Nephron (organoid): ENCODE measurements at regions not wholly inside any gene's neighbourhood (a gene's known extent, or its start where the extent isn't known, plus 50 kb on each side); places are given as distances from the start of the nearest gene placed in this dataset.

Experiments used
- H3K27ac Mint-ChIP-seq, 3 experiments: 2 replicates each; pipeline ENCODE4 v1.8.0; 2020; ENCODE audit warnings: mixed read lengths in 3 of 3, mild to moderate bottlenecking in 2 of 3, moderate library complexity in 1 of 3
- H3K27me3 Mint-ChIP-seq: 2 replicates; pipeline ENCODE4 v1.8.0; 2021; ENCODE audit warnings: low read depth, mild to moderate bottlenecking, moderate library complexity, mixed read lengths
- H3K36me3 Mint-ChIP-seq: 2 replicates; pipeline ENCODE4 v1.8.0; 2020; ENCODE audit warnings: low read depth, mixed read lengths
- H3K4me1 Mint-ChIP-seq: 2 replicates; pipeline ENCODE4 v1.8.0; 2020; ENCODE audit warnings: mixed read lengths
- H3K4me3 Mint-ChIP-seq, 3 experiments: 2 replicates each; pipeline ENCODE4 v1.8.0; 2020; ENCODE audit warnings: mild to moderate bottlenecking in 3 of 3, mixed read lengths in 3 of 3, moderate library complexity in 2 of 3
- H3K9me3 Mint-ChIP-seq: 2 replicates; pipeline ENCODE4 v1.8.0; 2020; ENCODE audit warnings: mixed read lengths
- CTCF ChIP-seq, 3 experiments: fragments of 200-600 bp; sonication (generic); IDR thresholded peaks; one replicate each; pipeline ENCODE4 v1.5.0; 2021; ENCODE audit warnings: antibody characterized with exemption in 3 of 3; ENCODE audit not compliant: unreplicated experiment in 3 of 3

DNA sequence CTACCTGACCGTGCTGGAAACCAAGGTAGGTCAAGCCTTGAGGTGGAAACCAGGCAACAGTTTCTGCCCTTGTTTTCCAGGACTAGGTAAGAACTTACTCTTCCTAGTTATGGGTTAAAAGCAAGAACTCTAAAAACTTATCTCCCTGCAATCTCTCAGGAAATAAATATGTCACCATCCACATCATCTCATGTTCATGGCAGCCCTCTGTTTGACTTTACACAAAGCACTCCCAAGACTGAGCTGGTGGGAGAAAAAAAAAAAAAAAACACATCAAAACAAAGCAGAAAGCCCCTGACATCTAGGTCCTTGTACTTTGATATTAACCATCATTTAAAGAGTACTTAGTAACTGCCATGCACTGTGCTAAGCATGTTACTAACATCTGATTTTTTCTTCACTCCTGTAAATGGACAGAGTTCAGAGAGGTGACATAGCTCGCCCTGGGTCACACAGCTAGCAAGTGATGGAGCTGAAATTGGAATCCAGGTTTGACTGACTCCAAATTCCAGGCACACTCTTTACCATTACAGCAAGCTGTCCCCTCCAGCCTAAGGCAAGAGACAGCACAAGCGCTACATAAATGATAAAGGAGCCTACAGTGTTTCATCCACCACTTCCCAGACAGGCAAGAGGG, 102.8 kb upstream of the NOCT start:
- Mint-ChIP-seq H3K27ac (peak overlapping the region; percentile 23 to 75 (median 25)), H3K9me3 (no peaks in the 10 kb centered on the region), H3K27me3 (peaks cover 4% of the 10 kb centered on the region), H3K36me3 (no peaks in the 10 kb centered on the region), H3K4me3 (no peak overlapping the region), H3K4me1 (peaks cover 30% of the 10 kb centered on the region)
- TF ChIP-seq CTCF (IDR thresholded peaks at IDR 0.05; ENCODE audit: unreplicated experiment in 3 of 3): no peak

- H3K36me3 Mint-ChIP-seq: no peaks in the 10 kb centered on the region
- peaks cover 4% of the 10 kb centered on the region for H3K27me3 Mint-ChIP-seq
- no peak for TF ChIP-seq CTCF (IDR thresholded peaks at IDR 0.05; ENCODE audit: unreplicated experiment in 3 of 3)
- H3K9me3 Mint-ChIP-seq: no peaks in the 10 kb centered on the region
- H3K4me1 Mint-ChIP-seq: peaks cover 30% of the 10 kb centered on the region
- no peak overlapping the region for H3K4me3 Mint-ChIP-seq
- peak overlapping the region; percentile 23 to 75 (median 25) for H3K27ac Mint-ChIP-seq
Measured at GRCh38 chr4:138911909-138912703, 103.5 kb upstream of the NOCT start.

DNA sequence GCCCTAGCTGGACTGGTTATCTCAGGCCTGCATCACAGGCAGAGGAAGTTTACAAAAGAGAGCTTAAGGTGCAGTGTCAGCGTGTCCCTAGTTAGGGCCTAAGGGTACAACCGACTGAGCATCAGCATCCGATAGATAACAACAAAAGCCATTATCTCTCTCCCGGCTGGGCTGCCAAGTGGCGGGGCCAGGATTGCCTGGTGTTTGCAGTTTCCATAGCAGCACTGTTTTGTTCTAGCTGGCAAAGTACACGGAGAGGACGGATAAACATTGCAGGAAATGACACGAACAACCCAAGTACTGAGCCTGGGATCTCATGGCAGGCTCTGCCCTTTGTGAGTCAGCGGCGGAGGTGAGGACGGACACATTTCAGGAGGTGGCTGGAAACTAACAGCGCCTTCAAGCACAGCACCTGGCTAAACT, 104.7 kb upstream of the NOCT start:
- Mint-ChIP-seq H3K27me3 (peaks cover 4% of the 10 kb centered on the region), H3K36me3 (no peaks in the 10 kb centered on the region), H3K4me3 (no peak overlapping the region), H3K9me3 (no peaks in the 10 kb centered on the region), H3K4me1 (peaks cover 26% of the 10 kb centered on the region), H3K27ac (peak overlapping the region in 2 of 3 experiments; percentile 22 to 61)
- TF ChIP-seq CTCF (IDR thresholded peaks at IDR 0.05; ENCODE audit: unreplicated experiment in 3 of 3): no peak

DNA sequence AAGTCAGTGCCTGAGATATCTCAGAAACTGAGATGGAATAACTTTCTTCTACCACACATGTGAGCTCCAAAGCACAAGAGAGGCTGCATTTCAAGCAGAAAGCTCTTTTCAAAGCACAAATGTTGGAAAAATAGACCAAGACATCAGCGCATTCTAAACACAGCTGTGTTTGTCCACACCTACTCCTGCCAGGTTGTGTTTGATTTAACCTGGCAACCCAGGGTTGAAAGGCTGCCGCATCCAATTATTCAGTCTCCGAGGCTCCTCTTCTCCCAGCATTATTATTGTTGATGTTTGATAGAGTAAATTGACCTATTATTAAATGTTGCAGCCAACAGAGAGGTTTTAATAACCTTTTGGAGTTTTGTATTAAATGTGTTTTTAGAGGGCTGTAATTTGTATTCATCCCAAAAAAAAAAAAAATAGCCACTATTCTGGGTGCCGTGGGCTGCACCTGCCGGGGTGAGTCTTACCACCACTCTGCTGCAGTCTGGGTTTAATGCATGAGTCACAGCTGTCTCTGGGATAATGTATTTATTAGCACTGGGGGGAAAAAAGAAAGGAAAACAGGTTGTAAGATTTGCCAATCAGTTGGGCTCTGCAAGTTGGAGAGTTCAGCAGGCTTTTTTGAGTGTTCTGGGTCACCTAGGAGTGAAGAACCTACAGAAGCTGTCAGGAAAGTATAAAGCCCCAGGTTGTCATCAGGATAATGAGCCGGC, 105.2 kb upstream of the NOCT start:
- Mint-ChIP-seq H3K4me1 (peaks cover 22% of the 10 kb centered on the region), H3K9me3 (no peaks in the 10 kb centered on the region), H3K27ac (peak overlapping the region in 2 of 3 experiments; percentile 22 to 61), H3K27me3 (peaks cover 4% of the 10 kb centered on the region), H3K4me3 (no peak overlapping the region), H3K36me3 (no peaks in the 10 kb centered on the region)
- TF ChIP-seq CTCF (IDR thresholded peaks at IDR 0.05; ENCODE audit: unreplicated experiment in 3 of 3): no peak

DNA sequence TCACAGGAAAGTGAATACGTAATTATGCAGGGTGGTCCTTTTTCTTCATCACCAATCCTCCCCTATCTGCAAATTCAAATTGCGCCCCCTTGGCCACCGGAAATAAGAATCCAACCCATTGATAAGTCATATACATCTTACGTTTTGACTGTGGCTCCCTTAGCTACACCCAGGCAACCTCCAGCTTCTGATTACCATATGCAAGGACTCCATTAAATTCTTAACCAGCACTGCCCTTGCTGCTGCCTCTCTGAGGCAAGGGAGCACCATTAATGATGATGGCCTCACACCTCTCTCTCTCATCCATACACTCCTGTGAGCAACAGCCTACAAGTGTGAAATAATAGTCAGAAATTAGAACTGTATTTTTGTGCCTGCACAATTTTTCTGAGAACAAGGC, 106.0 kb upstream of the NOCT start:
- Mint-ChIP-seq H3K27me3 (peaks cover 4% of the 10 kb centered on the region), H3K36me3 (no peaks in the 10 kb centered on the region), H3K4me1 (peaks cover 22% of the 10 kb centered on the region), H3K4me3 (no peak overlapping the region), H3K9me3 (no peaks in the 10 kb centered on the region), H3K27ac (no peak overlapping the region)
- TF ChIP-seq CTCF (IDR thresholded peaks at IDR 0.05; ENCODE audit: unreplicated experiment in 3 of 3): no peak
